Caco-2 (cell line): ENCODE measurements at regions not wholly inside any gene's neighbourhood (a gene's known extent, or its start where the extent isn't known, plus 50 kb on each side); places are given as distances from the start of the nearest gene placed in this dataset.
"Not testable (repeated sequence)": the region's sequence is repeated elsewhere in the genome, so short reads cannot be mapped to it uniquely, and the experiment has no call there.

ENCODE experiments used
- BruUV-seq: library from RNA; stranded (reverse); fragments of 400-500 nt; replicated peaks from 2 replicates; lab custom pipeline; 2021; lab: Mats Ljungman, UMichigan
- CTCF ChIA-PET: fragments of 300-600 bp; sonication (Branson Sonifier 250); formaldehyde crosslinking; loops from one replicate; lab custom pipeline; 2022; ENCODE audit warnings: antibody characterized with exemption; lab: Charles Lee
- POLR2A ChIA-PET: fragments of 300-600 bp; sonication (Branson Sonifier 250); formaldehyde crosslinking; loops from one replicate; lab custom pipeline; 2022; ENCODE audit warnings: antibody characterized with exemption; lab: Charles Lee
- DNase-seq, 2 experiments: peaks; one replicate each; pipeline versions ENCODE4 v3.0.0 to v3.0.0-alpha.2; 2020 to 2022
- H3K27me3 ChIP-seq: replicated peaks from 2 replicates; pipeline ENCODE4 v1.6.0; 2011; ENCODE audit warnings: low read length; ENCODE audit not compliant: control insufficient read depth, insufficient read depth
- H3K36me3 ChIP-seq: 2 replicates; pipeline ENCODE4 v1.5.1; 2011; ENCODE audit warnings: low read length; ENCODE audit not compliant: control insufficient read depth, insufficient read depth
- H3K4me1 ChIP-seq: fragments of 250-450 bp; sonication (Bioruptor Pico); 2 replicates; pipeline ENCODE4 v1.5.1; 2020; ENCODE audit warnings: mild to moderate bottlenecking
- H3K4me3 ChIP-seq: 2 replicates; pipeline ENCODE4 v1.5.1; 2011; ENCODE audit warnings: low read depth, mild to moderate bottlenecking, control low read depth, low read length
- H3K9me3 ChIP-seq: fragments of 250-450 bp; sonication (Bioruptor Pico); 2 replicates; pipeline ENCODE4 v1.5.1; 2020; ENCODE audit warnings: mild to moderate bottlenecking, moderate library complexity
- H3K27ac Mint-ChIP-seq: one replicate; pipeline ENCODE4 v1.8.0; 2022; ENCODE audit warnings: mixed read lengths; ENCODE audit not compliant: unreplicated experiment
- H3K27me3 Mint-ChIP-seq: one replicate; pipeline ENCODE4 v1.8.0; 2022; ENCODE audit warnings: mixed read lengths; ENCODE audit not compliant: insufficient read depth, unreplicated experiment
- H3K36me3 Mint-ChIP-seq: one replicate; pipeline ENCODE4 v1.8.0; 2022; ENCODE audit warnings: mild to moderate bottlenecking, mixed read lengths; ENCODE audit not compliant: insufficient read depth, unreplicated experiment
- H3K4me1 Mint-ChIP-seq: one replicate; pipeline ENCODE4 v1.8.0; 2022; ENCODE audit warnings: low read depth, mixed read lengths; ENCODE audit not compliant: unreplicated experiment
- H3K4me3 Mint-ChIP-seq: one replicate; pipeline ENCODE4 v1.8.0; 2022; ENCODE audit warnings: mild to moderate bottlenecking, moderate library complexity, mixed read lengths; ENCODE audit not compliant: unreplicated experiment
- H3K9me3 Mint-ChIP-seq: one replicate; pipeline ENCODE4 v1.8.0; 2022; ENCODE audit warnings: mixed read lengths; ENCODE audit not compliant: unreplicated experiment
- intact Hi-C: fragments of 100-400 bp; cut with micrococcal nuclease; formaldehyde crosslinking; loops from one replicate; pipeline ENCODE4 v1.10.0; 2022; ENCODE audit not compliant: unreplicated experiment
- TF ChIP-seq, protein P1 (sequence below), 2 experiments: fragments of 200-600 bp in 1 of 2; IDR thresholded peaks; 1 replicate in 1 of 2; 2 replicates in 1 of 2; pipeline versions ENCODE4 v1.5.1 to v1.8.0; 2011 to 2022; ENCODE audit warnings: antibody characterized with exemption in 1 of 2, control low read depth in 1 of 2, inconsistent platforms in 1 of 2, low read depth in 1 of 2, low read length in 1 of 2, mild to moderate bottlenecking in 1 of 2, moderate library complexity in 1 of 2; ENCODE audit not compliant: insufficient read depth in 1 of 2, severe bottlenecking in 1 of 2, unreplicated experiment in 1 of 2

DNA sequence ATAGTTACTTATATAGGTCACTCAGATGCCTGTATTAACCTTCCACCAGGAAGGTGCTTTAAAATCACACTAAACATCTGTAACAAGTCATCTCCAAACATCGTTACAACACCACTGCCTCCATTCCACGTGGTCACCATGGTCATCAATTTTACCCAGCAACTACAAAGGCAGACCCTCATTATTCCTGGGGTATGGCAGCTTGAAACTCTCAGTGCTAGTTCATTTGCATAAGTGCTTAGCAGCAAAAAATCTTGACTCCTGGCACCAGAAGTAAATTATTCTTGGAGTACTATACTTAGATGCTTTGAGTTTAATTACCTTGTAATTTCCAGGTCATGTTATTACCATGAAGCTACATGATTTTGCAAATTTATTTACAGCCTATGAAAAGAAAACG lies 250.6 kb downstream of the KBTBD8 start:
- Mint-ChIP-seq H3K27ac (no peak overlapping the region), H3K4me1 (no peaks in the 10 kb centered on the region), H3K4me3 (no peak overlapping the region), H3K9me3 (no peaks in the 10 kb centered on the region), H3K36me3 (no peaks in the 10 kb centered on the region), H3K27me3 (no peaks in the 10 kb centered on the region)
- no peak for DNase-seq
- Histone ChIP-seq H3K9me3 (no peaks in the 10 kb centered on the region), H3K36me3 (no peaks in the 10 kb centered on the region), H3K4me3 (no peak overlapping the region), H3K27me3 (no peaks in the 10 kb centered on the region), H3K4me1 (no peaks in the 10 kb centered on the region)
- POLR2A ChIA-PET: no interaction called here
- BruUV-seq: no TSS peak
- intact Hi-C loops: no loop called here
- CTCF ChIA-PET: no interaction called here
- TF ChIP-seq, protein P1, sequence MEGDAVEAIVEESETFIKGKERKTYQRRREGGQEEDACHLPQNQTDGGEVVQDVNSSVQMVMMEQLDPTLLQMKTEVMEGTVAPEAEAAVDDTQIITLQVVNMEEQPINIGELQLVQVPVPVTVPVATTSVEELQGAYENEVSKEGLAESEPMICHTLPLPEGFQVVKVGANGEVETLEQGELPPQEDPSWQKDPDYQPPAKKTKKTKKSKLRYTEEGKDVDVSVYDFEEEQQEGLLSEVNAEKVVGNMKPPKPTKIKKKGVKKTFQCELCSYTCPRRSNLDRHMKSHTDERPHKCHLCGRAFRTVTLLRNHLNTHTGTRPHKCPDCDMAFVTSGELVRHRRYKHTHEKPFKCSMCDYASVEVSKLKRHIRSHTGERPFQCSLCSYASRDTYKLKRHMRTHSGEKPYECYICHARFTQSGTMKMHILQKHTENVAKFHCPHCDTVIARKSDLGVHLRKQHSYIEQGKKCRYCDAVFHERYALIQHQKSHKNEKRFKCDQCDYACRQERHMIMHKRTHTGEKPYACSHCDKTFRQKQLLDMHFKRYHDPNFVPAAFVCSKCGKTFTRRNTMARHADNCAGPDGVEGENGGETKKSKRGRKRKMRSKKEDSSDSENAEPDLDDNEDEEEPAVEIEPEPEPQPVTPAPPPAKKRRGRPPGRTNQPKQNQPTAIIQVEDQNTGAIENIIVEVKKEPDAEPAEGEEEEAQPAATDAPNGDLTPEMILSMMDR (IDR thresholded peaks at IDR 0.05; ENCODE audit: insufficient read depth in 1 of 2, low read depth in 1 of 2, low read length in 1 of 2, severe bottlenecking in 1 of 2, unreplicated experiment in 1 of 2): no peak

GRCh38 chr3:67252906-67253305 lies 254.8 kb downstream of the KBTBD8 start:
- peaks cover 14% of the 10 kb centered on the region for H3K9me3 Mint-ChIP-seq
- H3K9me3 ChIP-seq, H3K4me3 Mint-ChIP-seq, H3K27me3 Mint-ChIP-seq, H3K27ac Mint-ChIP-seq, DNase-seq, H3K36me3 Mint-ChIP-seq, H3K4me1 ChIP-seq, BruUV-seq, H3K4me3 ChIP-seq, intact Hi-C loops, H3K36me3 ChIP-seq, H3K27me3 ChIP-seq, POLR2A ChIA-PET, CTCF ChIA-PET, H3K4me1 Mint-ChIP-seq: not testable (repeated sequence)

GRCh38 chr3:67278015-67278618 lies 280.0 kb downstream of the KBTBD8 start:
- no peaks in the 10 kb centered on the region for H3K36me3 Mint-ChIP-seq
- Histone ChIP-seq H3K4me3 (no peak overlapping the region), H3K36me3 (no peaks in the 10 kb centered on the region), H3K4me1 (no peaks in the 10 kb centered on the region), H3K9me3 (no peaks in the 10 kb centered on the region), H3K27me3 (no peaks in the 10 kb centered on the region)
- ChIA-PET CTCF (no interaction called here), POLR2A (no interaction called here)
- DNase-seq: no peak
- no peak overlapping the region for H3K4me3 Mint-ChIP-seq
- no peak overlapping the region for H3K27ac Mint-ChIP-seq
- TF ChIP-seq, protein P1 (IDR thresholded peaks at IDR 0.05; ENCODE audit: insufficient read depth in 1 of 2, low read depth in 1 of 2, low read length in 1 of 2, severe bottlenecking in 1 of 2, unreplicated experiment in 1 of 2): no peak
- H3K27me3 Mint-ChIP-seq: peaks cover 11% of the 10 kb centered on the region
- BruUV-seq: no TSS peak
- H3K9me3 Mint-ChIP-seq: no peaks in the 10 kb centered on the region
- intact Hi-C loops: no loop called here
- no peaks in the 10 kb centered on the region for H3K4me1 Mint-ChIP-seq

DNA sequence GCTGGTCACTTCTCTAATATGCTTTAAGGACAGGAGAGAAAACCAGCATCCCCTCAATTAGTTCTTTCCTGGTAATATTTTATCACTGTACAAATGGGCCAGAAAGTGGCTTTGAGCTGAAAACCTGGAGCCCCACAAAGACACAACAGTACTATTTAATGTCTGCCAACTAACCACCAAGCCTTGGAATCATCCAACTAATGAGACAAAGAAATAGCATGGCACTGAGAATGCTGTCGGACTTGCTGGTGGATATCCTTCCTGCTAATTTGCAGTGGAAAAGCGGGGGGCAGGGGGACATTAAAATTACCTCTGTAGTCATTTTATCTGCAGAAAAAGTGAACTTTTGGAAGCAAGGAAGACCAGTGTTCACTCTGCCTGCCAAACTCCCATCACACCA lies 288.5 kb downstream of the KBTBD8 start:
- H3K27me3 Mint-ChIP-seq: no peaks in the 10 kb centered on the region
- H3K27me3 ChIP-seq: no peaks in the 10 kb centered on the region
- no peaks in the 10 kb centered on the region for H3K4me1 Mint-ChIP-seq
- no peak overlapping the region for H3K27ac Mint-ChIP-seq
- H3K9me3 ChIP-seq: no peaks in the 10 kb centered on the region
- intact Hi-C loops: no loop called here
- DNase-seq: no peak
- no peak overlapping the region for H3K4me3 Mint-ChIP-seq
- no peak overlapping the region for H3K4me3 ChIP-seq
- H3K4me1 ChIP-seq: no peaks in the 10 kb centered on the region
- no TSS peak for BruUV-seq
- ChIA-PET CTCF (no interaction called here), POLR2A (no interaction called here)
- no peaks in the 10 kb centered on the region for H3K36me3 Mint-ChIP-seq
- H3K9me3 Mint-ChIP-seq: no peaks in the 10 kb centered on the region
- H3K36me3 ChIP-seq: no peaks in the 10 kb centered on the region
- TF ChIP-seq, protein P1 (IDR thresholded peaks at IDR 0.05; ENCODE audit: insufficient read depth in 1 of 2, low read depth in 1 of 2, low read length in 1 of 2, severe bottlenecking in 1 of 2, unreplicated experiment in 1 of 2): no peak
